GM12801 (cell line): ENCODE measurements at regions not wholly inside any gene's neighbourhood (a gene's known extent, or its start where the extent isn't known, plus 50 kb on each side); places are given as distances from the start of the nearest gene placed in this dataset.

Experiments used
- TF ChIP-seq, protein P1 (sequence below): IDR thresholded peaks from one replicate; pipeline ENCODE4 v1.5.1; 2011; ENCODE audit warnings: control low read depth; ENCODE audit not compliant: insufficient read length; ENCODE audit errors: extremely low read depth

DNA sequence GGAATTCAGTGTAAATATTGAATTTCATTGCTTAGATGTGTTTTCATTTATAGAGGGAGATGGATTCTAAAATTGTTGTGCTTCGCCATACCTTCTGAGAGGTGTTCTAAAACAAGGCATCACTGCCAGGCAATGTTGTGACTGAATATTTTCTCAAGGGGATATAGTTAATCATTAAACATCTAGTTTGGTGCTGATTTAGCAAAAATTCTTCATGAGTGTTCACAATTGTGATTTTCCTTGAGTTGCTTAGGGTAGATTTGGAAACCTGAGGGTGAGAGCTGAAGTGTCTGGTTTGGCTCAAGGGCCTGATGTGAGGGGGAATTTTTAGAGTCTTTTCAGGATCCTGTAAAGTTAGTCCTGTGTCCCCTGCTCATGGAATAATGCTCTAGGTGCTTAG lies 104.5 kb downstream of the MAT2B start:
- TF ChIP-seq, protein P1, sequence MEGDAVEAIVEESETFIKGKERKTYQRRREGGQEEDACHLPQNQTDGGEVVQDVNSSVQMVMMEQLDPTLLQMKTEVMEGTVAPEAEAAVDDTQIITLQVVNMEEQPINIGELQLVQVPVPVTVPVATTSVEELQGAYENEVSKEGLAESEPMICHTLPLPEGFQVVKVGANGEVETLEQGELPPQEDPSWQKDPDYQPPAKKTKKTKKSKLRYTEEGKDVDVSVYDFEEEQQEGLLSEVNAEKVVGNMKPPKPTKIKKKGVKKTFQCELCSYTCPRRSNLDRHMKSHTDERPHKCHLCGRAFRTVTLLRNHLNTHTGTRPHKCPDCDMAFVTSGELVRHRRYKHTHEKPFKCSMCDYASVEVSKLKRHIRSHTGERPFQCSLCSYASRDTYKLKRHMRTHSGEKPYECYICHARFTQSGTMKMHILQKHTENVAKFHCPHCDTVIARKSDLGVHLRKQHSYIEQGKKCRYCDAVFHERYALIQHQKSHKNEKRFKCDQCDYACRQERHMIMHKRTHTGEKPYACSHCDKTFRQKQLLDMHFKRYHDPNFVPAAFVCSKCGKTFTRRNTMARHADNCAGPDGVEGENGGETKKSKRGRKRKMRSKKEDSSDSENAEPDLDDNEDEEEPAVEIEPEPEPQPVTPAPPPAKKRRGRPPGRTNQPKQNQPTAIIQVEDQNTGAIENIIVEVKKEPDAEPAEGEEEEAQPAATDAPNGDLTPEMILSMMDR, result no peak

DNA sequence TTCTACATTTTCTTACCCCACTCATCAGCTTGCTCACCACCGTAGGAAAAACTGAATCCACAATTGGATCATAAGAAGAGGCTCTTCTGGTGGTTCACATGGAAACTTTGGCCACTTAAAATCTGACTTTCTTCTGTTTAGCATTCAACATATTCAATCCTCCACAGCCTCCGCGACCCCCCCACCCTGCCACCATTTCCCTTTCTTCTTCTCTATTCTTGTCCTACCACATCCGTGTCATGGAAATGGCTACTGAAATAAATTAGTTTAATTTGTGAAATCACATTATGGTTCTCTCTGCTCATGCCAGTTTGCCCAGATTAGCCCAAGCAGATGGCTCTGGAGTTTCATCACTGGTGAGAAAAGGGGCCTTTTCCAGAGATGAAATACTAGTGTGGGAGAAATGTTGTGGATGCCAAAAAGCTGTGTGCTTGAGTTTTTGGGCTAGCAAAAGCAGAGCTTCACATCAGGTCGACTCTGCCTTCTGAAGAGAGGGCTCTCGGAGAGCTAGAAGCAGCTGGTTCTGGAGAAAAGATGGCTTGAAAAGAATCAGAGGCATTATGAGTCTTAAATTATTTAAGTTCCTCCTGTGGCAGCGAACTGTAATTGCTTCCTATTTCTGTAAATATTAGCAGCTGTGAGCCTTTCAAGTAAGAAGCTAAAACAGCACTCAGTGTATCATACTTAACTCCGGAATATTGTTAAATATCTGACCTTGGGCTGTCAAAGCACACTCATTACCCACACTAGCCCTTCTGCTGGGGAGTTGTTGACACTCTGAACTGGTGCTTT lies 107.1 kb downstream of the MAT2B start:
- TF ChIP-seq, protein P1, result no peak

GRCh38 chr5:163613150-163613442 lies 107.7 kb downstream of the MAT2B start:
- TF ChIP-seq, protein P1, result no peak

- TF ChIP-seq, protein P1, result no peak
These were observed 109.4 kb downstream of the MAT2B start for GRCh38 chr5:163614787-163615186.

GRCh38 chr5:163619273-163619934 lies 114.0 kb downstream of the MAT2B start:
- TF ChIP-seq, protein P1, result no peak

- TF ChIP-seq, protein P1, result no peak
These were observed 114.5 kb downstream of the MAT2B start for GRCh38 chr5:163619951-163620350.

DNA sequence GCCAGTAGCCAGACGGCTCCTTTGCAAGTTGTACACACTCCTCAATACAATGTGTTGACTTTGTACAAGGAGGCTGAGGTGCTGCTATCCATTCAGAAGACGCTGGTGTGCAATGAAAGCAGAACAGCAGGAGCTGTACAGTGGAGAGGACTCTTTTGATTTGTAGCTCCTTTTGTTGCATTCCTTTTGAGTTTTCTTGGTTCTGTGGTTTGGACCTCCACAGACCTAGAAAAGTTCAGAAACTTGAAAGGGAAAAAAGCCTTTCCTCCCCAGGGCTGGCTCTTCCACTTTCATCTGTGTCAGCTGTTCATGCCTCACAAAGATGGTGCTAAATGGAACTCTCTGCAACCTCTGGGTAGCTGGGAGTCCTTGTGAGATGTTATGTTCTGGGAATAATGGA lies 117.4 kb downstream of the MAT2B start:
- TF ChIP-seq, protein P1, result no peak
